H9 (cell line): ENCODE measurements at regions not wholly inside any gene's neighbourhood (a gene's known extent, or its start where the extent isn't known, plus 50 kb on each side); places are given as distances from the start of the nearest gene placed in this dataset.

Experiments used
- DNase-seq: peaks from one replicate; pipeline ENCODE4 v3.0.0-alpha.2; 2017
- H2AFZ ChIP-seq: one replicate; pipeline ENCODE4 v1.6.1; 2013; ENCODE audit warnings: mild to moderate bottlenecking, low read length, control low read depth, moderate library complexity
- H2AK5ac ChIP-seq: 2 replicates; pipeline ENCODE4 v1.6.1; 2013; ENCODE audit warnings: low read length, control low read depth, mixed read lengths; ENCODE audit not compliant: insufficient read length
- H2BK120ac ChIP-seq: one replicate; pipeline ENCODE4 v1.6.1; 2013; ENCODE audit warnings: low read depth, mild to moderate bottlenecking, low read length, control low read depth, inconsistent platforms; ENCODE audit not compliant: poor library complexity, severe bottlenecking
- H2BK12ac ChIP-seq: 2 replicates; pipeline ENCODE4 v1.6.1; 2013; ENCODE audit warnings: low read length, control low read depth, mixed read lengths, low read depth; ENCODE audit not compliant: insufficient read length
- H2BK15ac ChIP-seq: 2 replicates; pipeline ENCODE4 v1.6.1; 2013; ENCODE audit warnings: low read depth, low read length, control low read depth
- H2BK20ac ChIP-seq: one replicate; pipeline ENCODE4 v1.6.1; 2013; ENCODE audit warnings: low read depth, mild to moderate bottlenecking, low read length, control low read depth, inconsistent platforms; ENCODE audit not compliant: poor library complexity, severe bottlenecking
- H2BK5ac ChIP-seq: 2 replicates; pipeline ENCODE4 v1.6.1; 2013; ENCODE audit warnings: low read length, control low read depth, mixed read lengths; ENCODE audit not compliant: insufficient read length
- H3K14ac ChIP-seq: 2 replicates; pipeline ENCODE4 v1.6.1; 2013; ENCODE audit warnings: low read length, control low read depth; ENCODE audit not compliant: insufficient read depth
- H3K18ac ChIP-seq: 2 replicates; pipeline ENCODE4 v1.6.1; 2013; ENCODE audit warnings: low read depth, mild to moderate bottlenecking, mixed read lengths, low read length, control low read depth; ENCODE audit not compliant: insufficient read length
- H3K23ac ChIP-seq: 2 replicates; pipeline ENCODE4 v1.6.1; 2013; ENCODE audit warnings: low read length, control low read depth, mixed read lengths, low read depth; ENCODE audit not compliant: insufficient read length
- H3K23me2 ChIP-seq: 2 replicates; pipeline ENCODE4 v1.6.1; 2013; ENCODE audit warnings: low read depth, mild to moderate bottlenecking, mixed read lengths, low read length, control low read depth; ENCODE audit not compliant: insufficient read length, poor library complexity, severe bottlenecking
- H3K27ac ChIP-seq: 2 replicates; pipeline ENCODE4 v1.5.1; 2013; ENCODE audit warnings: low read length, control low read depth, mixed read lengths, low read depth; ENCODE audit not compliant: insufficient read length
- H3K27me3 ChIP-seq: 2 replicates; pipeline ENCODE4 v1.6.1; 2013; ENCODE audit warnings: low read length, control low read depth, inconsistent platforms; ENCODE audit not compliant: insufficient read depth
- H3K4ac ChIP-seq: 2 replicates; pipeline ENCODE4 v1.6.1; 2013; ENCODE audit warnings: low read depth, mild to moderate bottlenecking, control low read depth, inconsistent platforms, low read length, moderate library complexity
- H3K4me1 ChIP-seq: 2 replicates; pipeline ENCODE4 v1.6.1; 2013; ENCODE audit warnings: low read length, control low read depth, inconsistent platforms; ENCODE audit not compliant: insufficient read depth
- H3K4me2 ChIP-seq: 2 replicates; pipeline ENCODE4 v1.6.1; 2013; ENCODE audit warnings: low read length, control low read depth, mixed read lengths; ENCODE audit not compliant: insufficient read length, insufficient read depth
- H3K56ac ChIP-seq: 2 replicates; pipeline ENCODE4 v1.6.1; 2013; ENCODE audit warnings: low read depth, mild to moderate bottlenecking, mixed read lengths, low read length, control low read depth; ENCODE audit not compliant: insufficient read length
- H3K79me1 ChIP-seq: 2 replicates; pipeline ENCODE4 v1.6.1; 2013; ENCODE audit warnings: low read depth, mild to moderate bottlenecking, moderate library complexity, low read length, control low read depth, inconsistent platforms; ENCODE audit not compliant: insufficient read depth, poor library complexity, severe bottlenecking
- H3K79me2 ChIP-seq: 2 replicates; pipeline ENCODE4 v1.6.1; 2013; ENCODE audit warnings: low read length, control low read depth, inconsistent platforms; ENCODE audit not compliant: insufficient read depth
- H3K9ac ChIP-seq: 2 replicates; pipeline ENCODE4 v1.6.1; 2013; ENCODE audit warnings: low read length, control low read depth, mixed read lengths; ENCODE audit not compliant: insufficient read length; ENCODE audit errors: extremely low read depth
- H3K9me3 ChIP-seq: one replicate; pipeline ENCODE4 v1.6.1; 2013; ENCODE audit warnings: low read depth, low read length, inconsistent platforms; ENCODE audit not compliant: control insufficient read depth
- H3T11ph ChIP-seq: one replicate; pipeline ENCODE4 v1.6.1; 2013; ENCODE audit warnings: mild to moderate bottlenecking, low read length, control low read depth, inconsistent platforms
- H4K20me1 ChIP-seq: one replicate; pipeline ENCODE4 v1.6.1; 2013; ENCODE audit not compliant: control insufficient read depth, insufficient read length, insufficient read depth
- H4K5ac ChIP-seq: 2 replicates; pipeline ENCODE4 v1.6.1; 2013; ENCODE audit warnings: low read depth, mild to moderate bottlenecking, mixed read lengths, low read length, control low read depth; ENCODE audit not compliant: insufficient read length
- H4K8ac ChIP-seq: replicated peaks from 2 replicates; pipeline ENCODE4 v1.6.1; 2013; ENCODE audit warnings: low read length, control low read depth, mixed read lengths, low read depth; ENCODE audit not compliant: insufficient read length
- H4K91ac ChIP-seq: 2 replicates; pipeline ENCODE4 v1.6.1; 2013; ENCODE audit warnings: low read depth, mild to moderate bottlenecking, moderate library complexity, mixed read lengths, low read length, control low read depth; ENCODE audit not compliant: insufficient read length
- H3K27ac Mint-ChIP-seq, 3 experiments: 2 replicates in 2 of 3; 3 replicates in 1 of 3; pipeline ENCODE4 v1.8.0; 2020 to 2021; ENCODE audit warnings: mixed read lengths in 3 of 3, mild to moderate bottlenecking in 1 of 3, moderate library complexity in 1 of 3
- H3K27me3 Mint-ChIP-seq: 2 replicates; pipeline ENCODE4 v1.8.0; 2021; ENCODE audit warnings: low read depth, mild to moderate bottlenecking, moderate library complexity, mixed read lengths
- H3K36me3 Mint-ChIP-seq, 3 experiments: 2 replicates in 2 of 3; 3 replicates in 1 of 3; pipeline ENCODE4 v1.8.0; 2020 to 2021; ENCODE audit warnings: low read depth in 3 of 3, mixed read lengths in 3 of 3; ENCODE audit not compliant: insufficient read depth in 1 of 3
- H3K4me1 Mint-ChIP-seq, 2 experiments: 2 replicates each; pipeline ENCODE4 v1.8.0; 2020; ENCODE audit warnings: mixed read lengths in 2 of 2
- H3K4me3 Mint-ChIP-seq, 2 experiments: 2 replicates in 1 of 2; 3 replicates in 1 of 2; pipeline ENCODE4 v1.8.0; 2020 to 2021; ENCODE audit warnings: mild to moderate bottlenecking in 2 of 2, mixed read lengths in 2 of 2, moderate library complexity in 1 of 2
- H3K9me3 Mint-ChIP-seq, 2 experiments: 2 replicates in 1 of 2; 3 replicates in 1 of 2; pipeline ENCODE4 v1.8.0; 2020; ENCODE audit warnings: mild to moderate bottlenecking in 2 of 2, mixed read lengths in 2 of 2, moderate library complexity in 1 of 2
- WGBS: extraction: QIAGEN DNeasy Blood & Tissue Kit; methylation state at CpG from one replicate; pipeline ENCODE4 v1.1.7; 2013; ENCODE audit warnings: missing lambda C conversion rate, low lambda C conversion rate, mixed read lengths; ENCODE audit not compliant: insufficient read length; ENCODE audit errors: extremely low coverage; 5-methylcytosine and 5-hydroxymethylcytosine counted together
- TF ChIP-seq, protein P1 (sequence below): fragments of 200-600 bp; sonication (generic); conservative IDR thresholded peaks from 3 replicates; pipeline ENCODE4 v1.8.0; 2021; ENCODE audit warnings: antibody characterized with exemption, mild to moderate bottlenecking

DNA sequence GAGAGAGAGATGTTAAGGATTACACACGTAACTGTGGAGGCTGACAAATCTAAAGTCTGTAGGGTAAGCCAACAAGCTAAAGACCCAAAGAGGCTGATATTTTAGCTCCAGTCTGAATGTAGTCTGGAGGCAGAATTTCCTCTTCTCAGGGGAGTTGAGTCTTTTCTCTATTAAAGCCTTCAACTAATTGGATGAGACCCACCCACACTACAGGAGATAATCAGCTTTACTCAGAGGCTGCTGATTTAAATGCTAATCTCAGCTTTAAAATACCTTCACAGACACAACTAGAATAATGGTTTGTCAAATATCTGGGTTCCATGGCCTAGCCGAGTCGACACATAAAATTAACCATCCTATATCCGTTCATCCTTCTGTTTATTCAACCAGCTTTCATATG lies 204.3 kb upstream of the PSMD7 start:
- Histone ChIP-seq H3K79me2 (no peaks in the 10 kb centered on the region), H3K4me2 (no peak overlapping the region), H2BK15ac (no peak overlapping the region), H3K23ac (no peak overlapping the region), H3K14ac (no peak overlapping the region), H3K9ac (no peak overlapping the region), H2AFZ (no peak overlapping the region), H3K56ac (no peak overlapping the region), H2BK12ac (no peak overlapping the region), H3K4ac (no peak overlapping the region), H2BK20ac (no peak overlapping the region), H3K23me2 (no peaks in the 10 kb centered on the region), H3K9me3 (no peaks in the 10 kb centered on the region), H4K91ac (no peak overlapping the region), H4K5ac (no peak overlapping the region), H3K27ac (no peak overlapping the region), H4K20me1 (no peaks in the 10 kb centered on the region), H4K8ac (no peak overlapping the region), H2BK120ac (no peak overlapping the region), H2BK5ac (no peak overlapping the region), H3K4me1 (no peaks in the 10 kb centered on the region), H3T11ph (no peak overlapping the region), H3K79me1 (no peaks in the 10 kb centered on the region), H3K27me3 (no peaks in the 10 kb centered on the region), H3K18ac (no peak overlapping the region), H2AK5ac (no peak overlapping the region)
- no peak overlapping the region for H3K27ac Mint-ChIP-seq
- H3K36me3 Mint-ChIP-seq = no peaks in the 10 kb centered on the region
- DNase-seq = no peak
- no peak overlapping the region for H3K4me3 Mint-ChIP-seq
- TF ChIP-seq, protein P1, sequence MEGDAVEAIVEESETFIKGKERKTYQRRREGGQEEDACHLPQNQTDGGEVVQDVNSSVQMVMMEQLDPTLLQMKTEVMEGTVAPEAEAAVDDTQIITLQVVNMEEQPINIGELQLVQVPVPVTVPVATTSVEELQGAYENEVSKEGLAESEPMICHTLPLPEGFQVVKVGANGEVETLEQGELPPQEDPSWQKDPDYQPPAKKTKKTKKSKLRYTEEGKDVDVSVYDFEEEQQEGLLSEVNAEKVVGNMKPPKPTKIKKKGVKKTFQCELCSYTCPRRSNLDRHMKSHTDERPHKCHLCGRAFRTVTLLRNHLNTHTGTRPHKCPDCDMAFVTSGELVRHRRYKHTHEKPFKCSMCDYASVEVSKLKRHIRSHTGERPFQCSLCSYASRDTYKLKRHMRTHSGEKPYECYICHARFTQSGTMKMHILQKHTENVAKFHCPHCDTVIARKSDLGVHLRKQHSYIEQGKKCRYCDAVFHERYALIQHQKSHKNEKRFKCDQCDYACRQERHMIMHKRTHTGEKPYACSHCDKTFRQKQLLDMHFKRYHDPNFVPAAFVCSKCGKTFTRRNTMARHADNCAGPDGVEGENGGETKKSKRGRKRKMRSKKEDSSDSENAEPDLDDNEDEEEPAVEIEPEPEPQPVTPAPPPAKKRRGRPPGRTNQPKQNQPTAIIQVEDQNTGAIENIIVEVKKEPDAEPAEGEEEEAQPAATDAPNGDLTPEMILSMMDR = no peak
- H3K9me3 Mint-ChIP-seq = no peaks in the 10 kb centered on the region; a peak in 1 of 5 replicates
- peaks cover 22 to 26% of the 10 kb centered on the region in 2 experiments for H3K4me1 Mint-ChIP-seq
- WGBS = no CpG with 5 or more reads among the region's 4 CpGs
- H3K27me3 Mint-ChIP-seq = no peaks in the 10 kb centered on the region
